ENCODE measurements at regions not wholly inside any gene's neighbourhood (a gene's known extent, or its start where the extent isn't known, plus 50 kb on each side); places are given as distances from the start of the nearest gene placed in this dataset.

GRCh38 chr6:40804905-40805304, 217.7 kb upstream of the LRFN2 start:
- no peak for TF ChIP-seq CTCF (IDR thresholded peaks at IDR 0.05)
- ATAC-seq (no peak), DNase-seq (no peak)
- Histone ChIP-seq H3K36me3 (no peaks in the 10 kb centered on the region), H3K27me3 (no peaks in the 10 kb centered on the region), H3K4me3 (no peak overlapping the region), H3K27ac (no peak overlapping the region), H3K4me1 (no peaks in the 10 kb centered on the region), H3K9me3 (no peaks in the 10 kb centered on the region)
- intact Hi-C loops (cut with DNase I): no loop called here

GRCh38 chr6:40803897-40804702, 216.9 kb upstream of the LRFN2 start:
- peak; percentile 69 for ATAC-seq
- Histone ChIP-seq H3K4me3 (no peak overlapping the region), H3K36me3 (no peaks in the 10 kb centered on the region), H3K4me1 (no peaks in the 10 kb centered on the region), H3K27me3 (no peaks in the 10 kb centered on the region), H3K27ac (no peak overlapping the region), H3K9me3 (no peaks in the 10 kb centered on the region)
- no peak for TF ChIP-seq CTCF (IDR thresholded peaks at IDR 0.05)
- intact Hi-C loops (cut with DNase I): no loop called here
- no peak for DNase-seq

- intact Hi-C loops (cut with DNase I): no loop called here
- TF ChIP-seq CTCF (IDR thresholded peaks at IDR 0.05): no peak
- Histone ChIP-seq H3K27ac (no peak overlapping the region), H3K9me3 (no peaks in the 10 kb centered on the region), H3K4me3 (no peak overlapping the region), H3K4me1 (no peaks in the 10 kb centered on the region), H3K36me3 (no peaks in the 10 kb centered on the region), H3K27me3 (no peaks in the 10 kb centered on the region)
- ATAC-seq (no peak), DNase-seq (no peak)
These were observed 215.3 kb upstream of the LRFN2 start for GRCh38 chr6:40802481-40802880.

DNA sequence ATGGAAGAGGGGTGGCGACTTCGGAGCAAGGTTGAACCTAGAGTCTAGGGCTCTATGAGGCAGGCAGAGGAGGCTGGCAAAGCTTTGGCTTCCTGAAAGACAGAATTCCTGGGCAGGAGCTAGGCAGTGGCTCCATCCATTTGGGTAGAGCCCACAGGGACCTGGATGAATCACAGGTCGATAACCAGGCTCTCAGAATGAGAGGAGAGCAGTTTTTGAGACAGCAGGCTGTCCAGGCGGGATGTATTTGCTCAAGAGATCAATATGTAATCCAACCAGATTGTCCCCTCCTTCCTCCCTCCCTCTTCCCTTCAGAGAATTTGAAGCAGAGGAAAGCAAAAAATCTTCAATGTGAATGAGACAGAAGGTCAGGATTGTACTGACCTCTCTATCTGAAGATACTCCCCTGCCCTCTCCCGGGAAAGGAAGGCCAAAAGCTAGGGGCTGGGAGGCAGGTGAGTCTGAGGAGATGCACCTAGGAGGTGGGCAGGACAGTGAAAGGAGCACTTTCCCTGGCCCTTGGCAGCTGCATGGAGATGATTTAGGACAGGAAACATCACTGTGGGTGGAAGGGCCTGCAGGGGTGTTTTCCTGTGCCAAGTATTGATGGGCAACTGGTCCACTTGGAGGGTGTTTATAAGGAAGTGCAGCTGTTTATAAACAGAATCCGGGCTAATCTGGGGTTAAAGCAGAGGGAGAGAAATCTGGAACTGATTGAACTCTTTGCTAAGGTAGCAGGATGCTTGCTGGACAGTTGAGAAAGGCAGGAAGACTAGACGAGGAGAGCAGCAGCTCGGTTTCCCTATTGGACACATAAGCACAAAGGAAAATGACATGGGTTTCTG, 212.4 kb upstream of the LRFN2 start:
- TF ChIP-seq CTCF (IDR thresholded peaks at IDR 0.05): no peak
- Histone ChIP-seq H3K9me3 (no peaks in the 10 kb centered on the region), H3K27ac (no peak overlapping the region), H3K4me1 (no peaks in the 10 kb centered on the region), H3K27me3 (no peaks in the 10 kb centered on the region), H3K36me3 (no peaks in the 10 kb centered on the region), H3K4me3 (no peak overlapping the region)
- ATAC-seq (no peak), DNase-seq (no peak)
- intact Hi-C loops (cut with DNase I): no loop called here

DNA sequence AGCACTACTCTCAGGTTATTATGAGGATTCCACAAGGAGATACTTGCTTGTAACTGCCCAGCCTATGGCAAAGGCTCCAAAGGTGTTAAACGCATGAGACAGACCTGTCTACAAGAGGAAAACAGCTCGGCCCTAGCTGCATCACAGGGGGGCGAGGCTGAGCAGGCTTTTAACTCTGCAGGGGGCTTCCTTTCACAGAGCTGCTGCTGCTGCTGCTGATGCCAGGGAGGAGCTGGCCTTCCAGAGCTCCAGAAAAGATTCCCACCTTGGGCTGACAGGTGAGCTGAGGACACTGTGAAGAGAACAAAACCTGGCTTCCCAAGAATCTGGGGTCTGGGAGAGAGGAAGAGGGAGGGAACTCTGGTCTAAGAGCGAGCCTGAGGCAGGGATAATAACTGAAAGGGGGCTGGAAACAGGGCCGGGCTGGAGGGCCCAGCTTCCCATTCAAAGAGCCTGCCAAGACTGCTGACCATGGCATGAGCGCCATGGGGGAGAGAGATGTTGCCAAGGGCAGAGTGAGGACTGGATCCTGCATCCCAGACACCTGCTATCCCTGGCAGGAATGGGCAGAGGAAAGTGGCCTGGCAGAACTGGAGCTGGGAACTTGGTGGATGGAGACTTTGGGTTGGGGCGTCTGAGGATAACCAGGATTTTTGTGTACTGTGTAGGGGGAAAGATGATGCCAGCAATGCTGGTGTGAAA, 211.1 kb upstream of the LRFN2 start:
- ATAC-seq: no peak
- intact Hi-C loops (cut with DNase I): no loop called here
- no peak overlapping the region for H3K27ac ChIP-seq

More for the DNA sequence above, 211.1 kb upstream of the LRFN2 start:
- no peak for DNase-seq
- Histone ChIP-seq H3K4me3 (no peak overlapping the region), H3K36me3 (no peaks in the 10 kb centered on the region), H3K4me1 (no peaks in the 10 kb centered on the region), H3K27me3 (no peaks in the 10 kb centered on the region), H3K9me3 (no peaks in the 10 kb centered on the region)
- TF ChIP-seq CTCF (IDR thresholded peaks at IDR 0.05): no peak
